RWPE1 (cell line): ENCODE measurements at regions not wholly inside any gene's neighbourhood (a gene's known extent, or its start where the extent isn't known, plus 50 kb on each side); places are given as distances from the start of the nearest gene placed in this dataset.
"Not testable (repeated sequence)": the region's sequence is repeated elsewhere in the genome, so short reads cannot be mapped to it uniquely, and the experiment has no call there.

Source experiments
- CTCF ChIA-PET: fragments of 350-600 bp; sonication (Branson Sonifier 250); formaldehyde crosslinking; extraction: SDS; loops from one replicate; lab custom pipeline; 2021; lab: Yijun Ruan, JAX
- POLR2A ChIA-PET: fragments of 400-600 bp; formaldehyde crosslinking; extraction: SDS; loops from one replicate; lab custom pipeline; 2020; ENCODE audit warnings: antibody characterized with exemption; ENCODE audit not compliant: low non-redundant PET; lab: Yijun Ruan, JAX
- DNase-seq: peaks from one replicate; pipeline ENCODE4 v3.0.0; 2012; ENCODE audit warnings: low spot score
- H3K27ac ChIP-seq: fragments of 450-650 bp; 2 replicates; pipeline ENCODE4 v1.5.1; 2017
- CTCF ChIP-seq: fragments of 450-650 bp; conservative IDR thresholded peaks from 2 replicates; pipeline ENCODE4 v1.5.1; 2017; ENCODE audit warnings: low read depth, mild to moderate bottlenecking

DNA sequence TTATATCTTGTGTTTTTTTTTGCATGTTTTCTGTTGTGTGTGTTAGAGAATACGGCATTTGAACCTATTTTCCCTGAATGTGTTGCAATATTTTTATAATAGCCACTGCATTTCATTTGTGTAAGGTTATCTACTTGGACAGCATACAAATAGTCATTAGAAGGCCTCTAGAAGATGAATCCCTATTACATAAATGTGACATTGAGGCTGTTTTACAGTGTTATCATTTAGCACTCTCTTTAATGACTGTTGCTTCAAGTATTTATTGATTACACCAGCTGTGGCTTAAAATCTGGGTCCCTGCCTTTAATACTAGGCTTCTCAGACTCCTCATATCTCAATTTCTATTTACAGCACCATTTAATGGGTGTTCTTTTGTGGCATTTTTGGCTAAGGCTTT, 465.8 kb downstream of the FRK start:
- no peak for DNase-seq
- POLR2A ChIA-PET: no interaction called here
- CTCF ChIA-PET: no interaction called here
- no peak for TF ChIP-seq CTCF
- H3K27ac ChIP-seq: no peak overlapping the region

GRCh38 chr6:115592025-115592424, 468.7 kb downstream of the FRK start:
- no peak overlapping the region for H3K27ac ChIP-seq
- TF ChIP-seq CTCF: no peak
- CTCF ChIA-PET: no interaction called here
- POLR2A ChIA-PET: no interaction called here
- peak; percentile 20 for DNase-seq

DNA sequence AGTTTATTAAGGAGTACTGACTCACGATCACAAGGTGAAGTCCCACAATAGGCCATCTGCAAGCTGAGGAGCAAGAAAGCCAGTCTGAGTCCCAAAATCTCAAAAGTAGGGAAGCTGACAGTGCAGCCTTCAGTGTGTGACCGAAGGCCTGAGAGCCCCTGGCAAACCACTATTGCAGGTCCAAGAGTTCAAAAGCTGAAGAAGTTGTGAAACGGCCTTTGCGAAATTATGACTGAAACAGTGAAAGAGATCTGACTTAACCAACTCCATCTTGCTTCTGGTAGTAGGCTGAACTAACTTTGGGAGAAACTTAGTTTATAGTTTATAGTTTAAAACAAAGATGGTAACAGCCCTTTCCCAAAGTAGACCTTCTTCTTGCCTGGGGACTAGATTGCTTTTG, 471.6 kb downstream of the FRK start:
- POLR2A ChIA-PET, DNase-seq, H3K27ac ChIP-seq, CTCF ChIA-PET: not testable (repeated sequence)

GRCh38 chr6:115583290-115583689, 477.4 kb downstream of the FRK start:
- POLR2A ChIA-PET: no interaction called here
- CTCF ChIA-PET: interaction anchor here (0.6 kb wide), 1 partner anchor 251 kb away, joined by 3 read pairs; no protein-coding TSS in a partner anchor
- H3K27ac ChIP-seq: no peak overlapping the region
- DNase-seq: no peak
- no peak for TF ChIP-seq CTCF

DNA sequence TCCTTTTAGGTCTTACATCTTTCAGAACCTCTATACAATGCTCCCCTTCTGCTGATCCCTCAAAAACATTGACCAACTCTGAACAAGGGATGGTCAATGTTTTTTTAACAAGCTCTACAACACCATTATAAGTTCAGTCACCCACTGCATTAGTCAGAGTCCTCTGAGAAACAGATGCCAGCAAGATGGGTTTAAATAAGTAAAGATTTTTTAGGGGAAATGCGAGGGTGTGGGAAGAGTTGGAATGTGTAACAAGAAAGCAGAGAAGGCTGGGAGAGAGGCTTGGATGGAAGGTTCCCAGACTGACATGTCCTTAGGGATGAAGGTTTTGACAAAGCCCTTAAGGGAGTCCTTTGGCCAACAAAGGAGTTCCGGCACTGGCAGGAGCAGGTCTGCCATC, 478.3 kb downstream of the FRK start:
- DNase-seq: no peak
- no peak for TF ChIP-seq CTCF
- POLR2A ChIA-PET: no interaction called here
- CTCF ChIA-PET: no interaction called here
- no peak overlapping the region for H3K27ac ChIP-seq

DNA sequence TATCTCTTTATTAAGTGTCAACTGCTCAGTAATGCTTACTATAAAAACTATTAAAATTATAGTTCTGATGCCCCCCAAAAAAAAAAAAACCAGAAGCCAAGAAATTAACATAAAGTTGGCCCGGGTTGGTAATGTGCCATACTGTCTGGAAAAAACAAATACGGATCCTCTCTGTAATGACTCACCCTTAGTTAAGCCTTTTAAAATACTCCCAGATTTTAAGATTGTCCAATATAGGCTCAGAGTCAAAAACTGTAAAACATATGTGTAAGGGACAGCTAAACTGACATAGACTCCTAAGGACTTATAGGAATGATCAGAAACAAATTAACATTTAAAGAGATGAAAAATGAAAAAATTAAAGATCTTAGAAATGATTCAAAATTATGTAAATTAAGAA, 481.1 kb downstream of the FRK start:
- CTCF ChIA-PET, POLR2A ChIA-PET, DNase-seq, H3K27ac ChIP-seq: not testable (repeated sequence)

- no peak overlapping the region for H3K27ac ChIP-seq
- ChIA-PET CTCF (no interaction called here), POLR2A (no interaction called here)
- DNase-seq: no peak
- no peak for TF ChIP-seq CTCF
Observed at GRCh38 chr6:115577270-115577669, 483.4 kb downstream of the FRK start.

DNA sequence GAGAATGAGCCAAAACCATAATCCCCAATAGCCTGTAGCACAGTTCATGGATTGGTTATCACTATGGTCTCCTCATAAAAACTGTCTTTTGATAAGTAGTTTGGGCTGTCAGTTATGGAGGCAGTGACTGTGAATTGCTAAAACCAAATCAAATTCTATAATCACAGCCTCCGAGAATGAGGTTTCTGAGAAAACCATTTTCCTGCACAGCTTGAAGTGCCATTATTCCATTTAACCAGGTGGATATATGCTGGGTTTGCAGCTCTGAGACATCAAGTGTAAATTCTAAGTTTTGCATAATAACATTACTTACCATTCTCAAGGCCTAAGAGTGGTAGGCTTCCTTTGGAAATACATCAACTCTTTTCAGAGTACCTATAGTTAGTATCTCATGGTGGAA, 485.4 kb downstream of the FRK start:
- ChIA-PET CTCF (no interaction called here), POLR2A (no interaction called here)
- no peak overlapping the region for H3K27ac ChIP-seq
- DNase-seq: no peak
- no peak for TF ChIP-seq CTCF
